ENCODE measurements at regions not wholly inside any gene's neighbourhood (a gene's known extent, or its start where the extent isn't known, plus 50 kb on each side); places are given as distances from the start of the nearest gene placed in this dataset.

- no peak for DNase-seq (ENCODE audit: low spot score)
Observed at GRCh38 chr16:9249534-9249933, 158.1 kb downstream of the HAPSTR1 start.

- DNase-seq (ENCODE audit: low spot score) = no peak
Observed at GRCh38 chr16:9251026-9251425, 159.6 kb downstream of the HAPSTR1 start.

- no peak for DNase-seq (ENCODE audit: low spot score)
Observed at GRCh38 chr16:9254863-9255262, 163.4 kb downstream of the HAPSTR1 start.

- peak; percentile 10 for DNase-seq (ENCODE audit: low spot score)
Observed at GRCh38 chr16:9256196-9256595, 164.8 kb downstream of the HAPSTR1 start.

DNA sequence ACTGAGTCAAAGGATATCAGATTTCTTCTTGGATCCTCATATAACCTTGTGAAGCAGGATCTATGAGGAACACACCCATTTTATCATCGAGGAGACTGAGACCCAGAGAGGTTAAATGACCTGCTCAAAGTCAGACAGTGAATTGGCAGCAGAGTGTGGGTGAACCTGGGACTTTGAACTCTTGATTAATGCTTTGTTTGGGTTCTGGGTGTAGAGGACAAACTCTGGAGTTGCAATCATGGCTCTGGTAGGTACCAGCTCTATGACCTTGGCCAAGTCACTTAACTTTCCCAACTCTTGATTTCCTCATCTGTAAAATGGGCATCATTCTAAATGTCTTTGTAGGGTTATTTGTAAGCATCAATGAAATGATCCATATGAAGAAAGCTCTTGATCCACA, 166.4 kb downstream of the HAPSTR1 start:
- DNase-seq (ENCODE audit: low spot score) = no peak

DNA sequence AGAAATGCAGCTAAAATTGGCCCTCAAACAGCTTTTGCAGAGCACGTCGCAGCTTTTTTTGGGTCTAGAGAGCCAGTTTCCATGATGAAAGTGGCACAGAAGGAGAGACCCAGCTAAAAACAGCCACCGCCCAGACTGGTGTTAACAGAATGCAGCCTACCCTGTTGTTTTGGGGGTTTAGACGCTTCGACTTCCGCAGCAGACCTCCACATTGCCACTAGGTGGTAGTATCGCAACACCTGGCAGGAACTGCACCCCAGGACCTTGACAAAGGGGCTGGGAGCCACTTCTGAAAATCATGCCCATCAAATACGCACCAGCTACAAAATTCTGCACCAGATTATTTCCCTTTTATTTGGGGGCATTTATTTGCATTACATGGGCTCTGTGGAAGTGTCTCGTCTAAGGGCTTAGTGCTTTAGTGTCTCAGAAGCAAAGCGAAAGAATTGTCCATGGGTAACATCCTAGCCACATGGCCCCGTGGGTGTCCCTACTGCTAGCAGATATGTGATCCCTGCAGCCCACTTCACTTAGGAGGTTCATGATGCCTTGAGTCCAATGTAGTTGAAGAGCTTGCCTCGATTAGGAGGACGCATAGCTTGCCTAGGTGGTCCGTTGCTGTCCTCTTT, 167.1 kb downstream of the HAPSTR1 start:
- DNase-seq (ENCODE audit: low spot score) = peak; percentile 11

DNA sequence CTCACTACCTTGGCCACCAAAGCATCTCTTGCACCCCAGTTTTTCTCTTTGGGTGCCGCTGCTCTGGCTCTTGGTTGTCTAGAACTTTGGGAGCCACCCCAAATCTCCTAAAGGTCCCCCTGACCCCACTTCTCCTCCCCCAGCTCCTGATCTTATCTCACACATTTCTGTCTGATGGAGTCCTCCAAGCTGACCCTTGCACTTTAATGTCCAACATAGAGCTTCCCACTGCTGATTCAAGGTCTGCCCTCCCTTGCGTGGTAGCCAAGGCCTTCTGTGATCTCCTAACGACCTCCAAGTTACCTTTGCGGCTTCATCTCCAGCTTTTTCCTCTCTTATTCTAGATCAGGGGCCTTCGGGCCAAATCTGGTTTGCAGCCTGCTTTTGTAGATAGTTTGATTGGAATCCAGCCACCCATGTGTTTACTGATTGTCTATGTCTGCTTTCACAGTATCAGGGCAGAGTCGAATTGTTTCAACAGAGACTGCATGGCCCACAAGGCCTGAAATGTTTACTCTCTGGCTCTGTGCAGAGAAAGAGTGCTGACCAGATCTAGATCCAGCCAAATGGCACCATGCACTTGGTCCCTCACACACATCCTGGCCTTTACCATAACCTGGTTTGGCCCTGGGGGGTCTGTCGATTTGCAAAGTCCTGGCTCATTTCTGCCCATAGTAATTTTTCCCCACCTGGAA, 168.6 kb downstream of the HAPSTR1 start:
- no peak for DNase-seq (ENCODE audit: low spot score)

DNA sequence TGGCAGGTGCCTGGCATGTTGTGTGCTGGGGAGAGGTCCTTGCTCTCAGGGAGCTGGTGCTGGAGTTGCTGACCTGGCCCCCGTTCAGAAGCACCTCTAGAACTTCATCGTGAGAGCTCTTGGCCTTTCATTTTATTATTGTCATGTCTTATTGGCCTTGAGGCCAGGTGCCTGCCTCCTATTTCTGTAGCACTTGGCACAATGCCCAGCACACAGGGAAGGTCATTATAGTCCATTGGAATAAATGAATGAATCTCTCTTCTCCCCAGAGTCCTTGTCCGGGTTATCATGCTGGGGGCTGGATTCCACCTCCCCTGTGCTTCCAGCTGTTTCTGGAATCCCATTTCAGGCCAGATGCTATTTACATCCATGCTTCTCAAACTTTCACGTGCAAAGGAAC, 169.2 kb downstream of the HAPSTR1 start:
- DNase-seq (ENCODE audit: low spot score) = no peak

- no peak for DNase-seq (ENCODE audit: low spot score)
Observed at GRCh38 chr16:9261376-9261775, 169.9 kb downstream of the HAPSTR1 start.

- DNase-seq (ENCODE audit: low spot score) = no peak
Observed at GRCh38 chr16:9262941-9263715, 171.7 kb downstream of the HAPSTR1 start.

GRCh38 chr16:9264067-9264466, 172.6 kb downstream of the HAPSTR1 start:
- no peak for DNase-seq (ENCODE audit: low spot score)

DNA sequence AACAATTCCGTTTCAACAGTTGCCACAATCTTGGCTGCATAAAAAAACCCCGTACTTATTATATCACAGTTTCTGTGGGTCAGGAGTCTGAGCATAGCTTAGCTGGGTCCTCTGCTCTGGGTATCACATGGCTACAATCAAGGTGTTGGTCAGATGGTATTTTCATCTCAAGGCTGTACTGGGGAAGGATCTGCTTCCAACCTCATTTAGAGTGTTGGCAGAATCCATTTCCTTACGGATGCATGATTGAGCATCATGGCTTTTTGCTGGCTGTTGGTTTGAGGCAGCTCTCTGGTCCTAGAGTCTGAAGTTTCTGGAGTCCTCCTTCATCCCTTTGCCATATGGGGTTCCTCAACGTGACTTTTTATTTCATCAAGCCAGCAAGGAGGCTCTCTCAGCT, 177.0 kb downstream of the HAPSTR1 start:
- DNase-seq (ENCODE audit: low spot score) = no peak

DNA sequence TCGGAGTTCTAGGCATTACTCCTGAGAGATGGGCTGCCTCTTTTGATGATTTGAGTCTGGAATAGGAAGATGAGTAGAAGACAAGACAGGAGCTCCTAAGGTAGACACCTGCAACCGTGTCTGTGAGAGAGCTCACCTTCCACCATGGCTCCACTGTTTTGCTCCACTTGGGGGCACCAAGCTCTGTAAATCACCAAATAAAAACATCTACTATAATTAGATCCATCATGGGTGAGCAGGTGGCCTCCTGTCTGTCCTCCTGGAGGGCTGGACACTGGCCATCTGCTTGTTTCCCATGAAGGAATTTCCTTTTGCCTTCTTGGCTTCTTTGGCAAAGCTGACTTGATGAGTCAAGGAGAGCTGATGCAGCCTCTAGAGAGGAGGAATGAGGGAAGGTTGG, 179.0 kb downstream of the HAPSTR1 start:
- no peak for DNase-seq (ENCODE audit: low spot score)

DNA sequence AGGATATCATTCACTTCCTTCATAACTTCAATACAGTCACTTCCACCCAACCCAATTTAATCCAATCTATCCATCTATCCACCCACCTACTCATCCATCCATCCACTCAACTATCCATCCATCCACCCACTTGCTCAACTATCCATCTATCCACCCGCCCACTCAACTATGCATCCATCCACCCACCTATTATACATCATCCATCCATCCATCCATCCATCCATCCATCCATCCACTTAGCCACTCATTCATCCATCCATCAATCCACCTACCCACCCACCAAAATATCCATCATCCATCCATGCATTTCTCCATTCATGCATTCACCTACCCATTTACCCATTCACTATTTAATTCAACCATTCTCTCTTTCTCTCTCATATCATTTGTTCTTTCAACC, 179.5 kb downstream of the HAPSTR1 start:
- no peak for DNase-seq (ENCODE audit: low spot score)

DNA sequence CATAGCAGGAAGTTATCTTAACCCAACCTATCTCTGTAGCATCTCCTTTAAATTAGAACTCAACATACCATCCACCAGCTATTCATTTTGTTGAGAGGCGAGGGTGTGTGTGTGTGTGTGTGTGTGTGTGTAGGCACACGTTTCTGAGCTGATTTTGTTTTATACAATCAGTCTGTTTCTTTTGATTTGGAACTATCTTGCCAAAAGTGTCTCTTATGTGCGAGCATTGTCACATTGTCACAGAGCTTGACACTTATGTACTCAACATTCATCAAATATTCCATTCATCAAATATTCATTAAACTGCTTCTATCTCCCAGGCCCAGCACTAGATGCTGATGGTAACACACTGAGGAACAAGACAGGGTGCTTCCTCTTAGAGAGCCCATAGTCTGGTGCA, 180.4 kb downstream of the HAPSTR1 start:
- no peak for DNase-seq (ENCODE audit: low spot score)

DNA sequence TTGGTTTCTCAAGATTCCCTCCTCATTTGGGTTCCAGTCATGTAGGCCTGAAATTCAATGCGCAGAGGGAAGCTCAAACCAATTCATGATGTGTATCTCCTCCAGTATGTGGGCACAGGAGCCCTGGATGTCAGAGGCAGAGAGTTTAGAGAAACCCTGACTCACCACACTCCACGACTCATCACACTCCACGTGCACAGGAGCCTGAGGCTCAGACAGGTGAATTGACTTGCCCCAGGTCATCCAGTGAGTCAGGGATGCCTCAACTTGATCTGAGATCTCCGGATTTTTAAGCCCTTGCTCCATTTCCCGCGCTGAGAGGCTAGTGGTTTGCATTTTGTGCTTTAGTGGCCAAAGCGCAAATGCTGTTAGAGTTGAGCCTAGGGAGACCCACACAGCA, 183.9 kb downstream of the HAPSTR1 start:
- no peak for DNase-seq (ENCODE audit: low spot score)

- no peak for DNase-seq (ENCODE audit: low spot score)
Observed at GRCh38 chr16:9275816-9276354, 184.4 kb downstream of the HAPSTR1 start.

DNA sequence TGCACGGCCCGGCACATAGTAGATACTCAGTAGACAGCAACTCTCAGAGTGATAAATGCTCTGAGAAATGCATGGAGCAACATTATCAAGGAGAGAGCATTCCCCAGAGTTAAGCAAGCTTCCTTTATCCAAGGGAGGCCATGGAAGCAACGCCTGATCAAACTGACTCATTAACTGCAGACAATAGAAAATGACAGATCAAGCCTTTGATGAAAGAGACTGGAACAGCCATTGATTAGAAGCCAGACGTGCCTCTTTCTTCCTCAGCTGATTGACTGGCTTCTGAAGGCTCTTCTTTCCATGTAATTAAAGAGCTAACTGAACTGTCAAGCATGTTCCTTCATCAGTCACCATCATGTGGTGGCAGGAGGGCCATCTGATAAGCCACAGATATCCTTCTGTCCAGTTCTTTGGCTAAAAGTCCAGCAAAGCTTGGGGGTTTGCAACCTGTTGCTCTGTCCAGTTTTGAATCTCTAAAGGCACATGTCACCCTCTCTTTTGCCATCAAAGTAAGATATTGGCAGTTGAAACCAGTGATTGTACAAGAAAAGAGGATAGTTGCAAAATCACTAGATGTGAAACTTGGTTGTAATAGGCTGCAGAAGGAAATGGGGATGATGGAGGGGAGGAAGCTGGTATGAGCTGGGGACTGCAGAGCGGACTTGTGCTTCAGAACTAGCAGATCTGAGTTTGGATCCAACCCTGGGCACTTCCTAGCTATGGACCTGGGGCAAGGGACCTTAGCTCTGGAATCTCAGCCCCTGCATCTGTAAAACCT, 188.0 kb downstream of the HAPSTR1 start:
- DNase-seq (ENCODE audit: low spot score) = no peak

GRCh38 chr16:9280069-9280466, 188.6 kb downstream of the HAPSTR1 start:
- no peak for DNase-seq (ENCODE audit: low spot score)

DNA sequence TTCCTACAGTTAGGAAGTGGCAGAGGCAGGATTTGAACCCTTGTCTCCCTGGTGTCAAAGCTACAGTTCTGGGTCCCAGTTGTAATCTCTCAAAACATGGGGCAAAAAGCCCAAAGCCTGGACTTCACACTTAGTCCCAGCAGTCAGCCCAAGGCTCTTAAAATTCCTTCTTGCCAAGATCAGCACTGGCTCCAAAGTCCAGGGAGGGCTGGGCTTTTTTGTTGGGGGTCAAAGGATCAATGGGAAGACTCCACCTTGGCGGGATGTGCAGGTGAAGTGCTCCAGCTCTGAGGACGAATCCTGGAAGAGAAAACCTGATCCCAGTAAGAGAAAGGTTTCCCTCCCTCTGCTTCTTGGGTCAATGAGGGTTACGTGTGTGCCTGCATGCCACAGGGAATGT, 195.5 kb downstream of the HAPSTR1 start:
- no peak for DNase-seq (ENCODE audit: low spot score)

DNA sequence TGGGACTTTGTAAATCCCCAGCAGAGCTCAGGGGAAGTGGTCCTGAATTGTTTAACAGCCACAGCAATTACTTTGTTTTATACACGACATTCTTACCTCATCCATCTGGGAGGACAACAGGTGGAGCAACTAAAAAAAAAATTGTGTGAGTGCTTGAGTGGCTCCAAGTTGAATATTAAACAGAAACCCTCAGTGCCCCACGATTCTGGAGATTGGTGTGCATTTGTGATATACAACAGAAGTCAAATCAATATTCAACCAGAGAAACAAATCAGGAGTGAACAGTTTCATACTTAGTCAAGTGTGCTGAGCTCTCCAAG, 204.8 kb downstream of the HAPSTR1 start:
- no peak for DNase-seq (ENCODE audit: low spot score)

Data from SK-N-DZ (cell line).